HFF-Myc (cell line): ENCODE measurements at regions not wholly inside any gene's neighbourhood (a gene's known extent, or its start where the extent isn't known, plus 50 kb on each side); places are given as distances from the start of the nearest gene placed in this dataset.

Experiments used
- DNase-seq: peaks from one replicate; pipeline ENCODE4 v3.0.0-alpha.2; 2011; ENCODE audit warnings: low read depth; ENCODE audit errors: extremely low read depth
- H3K4me3 ChIP-seq: replicated peaks from 2 replicates; pipeline ENCODE4 v1.5.1; 2011; ENCODE audit warnings: low read depth, mild to moderate bottlenecking, control low read depth, low read length
- TF ChIP-seq, protein P1 (sequence below): IDR thresholded peaks from 2 replicates; pipeline ENCODE4 v1.5.1; 2012; ENCODE audit warnings: mild to moderate bottlenecking, low read depth, low read length, control low read depth; ENCODE audit errors: missing control alignments

DNA sequence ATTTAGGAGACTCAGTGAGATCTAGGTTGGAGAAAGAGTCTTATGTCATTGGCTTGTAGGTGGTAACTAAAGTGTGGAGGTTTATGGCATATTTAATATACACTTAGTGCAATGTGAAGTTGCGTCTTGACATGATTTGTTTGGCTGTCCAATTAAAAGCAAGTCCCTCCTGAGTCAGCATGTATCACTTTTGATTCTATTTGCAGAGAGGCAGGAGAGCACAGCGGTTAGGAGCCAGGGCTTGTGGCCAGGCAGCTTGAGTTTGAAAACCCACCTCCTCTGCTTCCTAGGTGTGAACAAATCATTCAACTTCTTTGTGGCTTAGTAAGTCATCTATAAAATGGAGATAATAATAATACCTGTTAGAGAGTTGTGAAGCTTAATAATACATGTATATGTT lies 68.5 kb upstream of the OTX2 start:
- no peak for DNase-seq
- TF ChIP-seq, protein P1, sequence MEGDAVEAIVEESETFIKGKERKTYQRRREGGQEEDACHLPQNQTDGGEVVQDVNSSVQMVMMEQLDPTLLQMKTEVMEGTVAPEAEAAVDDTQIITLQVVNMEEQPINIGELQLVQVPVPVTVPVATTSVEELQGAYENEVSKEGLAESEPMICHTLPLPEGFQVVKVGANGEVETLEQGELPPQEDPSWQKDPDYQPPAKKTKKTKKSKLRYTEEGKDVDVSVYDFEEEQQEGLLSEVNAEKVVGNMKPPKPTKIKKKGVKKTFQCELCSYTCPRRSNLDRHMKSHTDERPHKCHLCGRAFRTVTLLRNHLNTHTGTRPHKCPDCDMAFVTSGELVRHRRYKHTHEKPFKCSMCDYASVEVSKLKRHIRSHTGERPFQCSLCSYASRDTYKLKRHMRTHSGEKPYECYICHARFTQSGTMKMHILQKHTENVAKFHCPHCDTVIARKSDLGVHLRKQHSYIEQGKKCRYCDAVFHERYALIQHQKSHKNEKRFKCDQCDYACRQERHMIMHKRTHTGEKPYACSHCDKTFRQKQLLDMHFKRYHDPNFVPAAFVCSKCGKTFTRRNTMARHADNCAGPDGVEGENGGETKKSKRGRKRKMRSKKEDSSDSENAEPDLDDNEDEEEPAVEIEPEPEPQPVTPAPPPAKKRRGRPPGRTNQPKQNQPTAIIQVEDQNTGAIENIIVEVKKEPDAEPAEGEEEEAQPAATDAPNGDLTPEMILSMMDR, result no peak

GRCh38 chr14:56875104-56875675 lies 64.9 kb upstream of the OTX2 start:
- no peak for DNase-seq
- TF ChIP-seq, protein P1, result no peak
- no peak overlapping the region for H3K4me3 ChIP-seq

More for the DNA sequence above, 68.5 kb upstream of the OTX2 start:
- H3K4me3 ChIP-seq, result no peak overlapping the region

DNA sequence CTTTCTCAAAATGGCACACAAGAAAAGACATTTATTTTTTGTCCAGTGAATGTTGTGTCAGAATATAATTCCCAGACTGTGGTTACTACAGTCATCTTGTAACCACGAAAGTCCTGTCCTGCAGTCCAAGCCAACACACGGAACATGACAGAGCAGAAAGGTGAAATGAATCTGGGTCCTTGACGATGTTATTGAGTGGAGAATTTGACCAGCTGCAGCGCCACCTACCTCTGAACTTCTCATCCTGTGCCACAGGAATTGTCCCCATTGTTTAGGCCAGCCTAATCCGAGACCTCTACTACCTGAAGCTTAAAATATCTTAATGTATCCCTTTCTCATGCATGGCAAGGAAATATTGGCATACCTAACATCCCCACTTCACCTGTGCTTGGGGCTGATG lies 64.1 kb upstream of the OTX2 start:
- DNase-seq, result no peak
- no peak overlapping the region for H3K4me3 ChIP-seq
- TF ChIP-seq, protein P1, result peak; percentile 32

DNA sequence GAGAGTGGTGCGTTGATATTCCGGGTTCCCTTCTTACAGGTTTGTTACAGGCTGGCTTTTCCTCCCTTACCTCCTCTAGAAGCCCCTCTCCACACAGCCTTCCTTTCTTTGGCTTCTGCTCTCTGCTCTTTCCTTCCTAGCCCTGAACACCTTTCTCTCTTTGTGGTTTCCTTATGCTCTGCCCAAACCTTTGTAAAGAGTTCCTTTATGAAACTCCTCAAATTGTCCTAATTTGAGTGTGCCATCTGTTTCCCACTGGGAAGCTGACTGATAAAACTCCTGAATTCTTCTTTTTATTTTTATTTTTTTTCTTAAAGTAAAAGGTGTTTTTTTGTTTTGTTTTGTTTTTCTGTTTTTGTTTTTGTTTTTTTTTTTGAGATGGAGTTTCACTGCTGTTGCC lies 60.1 kb upstream of the OTX2 start:
- no peak overlapping the region for H3K4me3 ChIP-seq
- TF ChIP-seq, protein P1, result no peak
- no peak for DNase-seq

GRCh38 chr14:56868660-56869059 lies 58.4 kb upstream of the OTX2 start:
- TF ChIP-seq, protein P1, result no peak
- DNase-seq, result no peak
- H3K4me3 ChIP-seq, result no peak overlapping the region

GRCh38 chr14:56862836-56863235 lies 52.6 kb upstream of the OTX2 start:
- no peak for DNase-seq
- no peak overlapping the region for H3K4me3 ChIP-seq
- TF ChIP-seq, protein P1, result no peak

DNA sequence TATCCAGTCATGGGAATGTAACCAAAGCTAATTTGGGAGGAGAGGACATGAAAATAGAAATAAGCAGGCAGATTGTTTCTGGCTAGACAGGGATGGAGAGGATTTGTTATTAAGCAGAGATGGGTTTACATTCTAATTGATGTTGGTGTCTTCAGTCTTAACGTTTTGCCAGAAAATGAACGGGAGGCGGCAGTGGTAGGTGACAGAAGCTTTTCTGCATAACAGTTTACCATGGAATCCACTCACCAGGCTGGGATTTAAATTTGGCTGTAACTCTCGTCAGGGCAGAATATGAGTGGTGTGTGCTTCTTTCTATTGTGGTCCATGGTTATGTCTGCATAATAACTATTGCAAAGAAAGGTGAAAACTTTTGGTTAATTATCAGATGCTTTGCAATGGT lies 50.2 kb upstream of the OTX2 start:
- TF ChIP-seq, protein P1, result no peak
- H3K4me3 ChIP-seq, result no peak overlapping the region
- DNase-seq, result no peak
